Transverse colon (tissue), 4 donors: ENCODE measurements at regions not wholly inside any gene's neighbourhood (a gene's known extent, or its start where the extent isn't known, plus 50 kb on each side); places are given as distances from the start of the nearest gene placed in this dataset.

ENCODE experiments used
- DNase-seq: peaks from one replicate; pipeline ENCODE4 v3.0.0-alpha.2; 2019
- H3K27ac ChIP-seq, 4 donors: fragments of 200-600 bp; sonication (generic); 2 replicates each; pipeline ENCODE4 v1.5.1; 2016 to 2018; ENCODE audit warnings: inconsistent platforms in 4 of 4
- H3K27me3 ChIP-seq: fragments of 200-600 bp; sonication (generic); 2 replicates; pipeline ENCODE4 v1.5.1; 2017; ENCODE audit warnings: inconsistent platforms
- H3K36me3 ChIP-seq, 4 donors: fragments of 200-600 bp; sonication (generic); 2 replicates each; pipeline ENCODE4 v1.5.1; 2017 to 2019; ENCODE audit warnings: inconsistent platforms in 4 of 4
- H3K4me1 ChIP-seq, 4 donors: fragments of 200-600 bp; sonication (generic); 2 replicates each; pipeline ENCODE4 v1.5.1; 2017 to 2020; ENCODE audit warnings: inconsistent platforms in 4 of 4
- H3K4me3 ChIP-seq, 4 donors: fragments of 200-600 bp; sonication (generic); 1 replicate in 1 of 4; 2 replicates in 3 of 4; pipeline versions ENCODE4 v1.5.1 to v1.6.1; 2017 to 2019; ENCODE audit warnings: inconsistent platforms in 4 of 4
- H3K9me3 ChIP-seq, 2 donors: fragments of 200-600 bp; sonication (generic); 2 replicates each; pipeline ENCODE4 v1.5.1; 2017 to 2019; ENCODE audit warnings: inconsistent platforms in 2 of 2
- EP300 ChIP-seq: sonication (generic); formaldehyde crosslinking; IDR thresholded peaks from one replicate; pipeline ENCODE4 v1.6.1; 2017; ENCODE audit warnings: antibody characterized with exemption, low read depth
- POLR2A ChIP-seq: fragments of 450-650 bp; IDR thresholded peaks from one replicate; pipeline ENCODE4 v1.6.1; 2016; ENCODE audit warnings: antibody characterized with exemption, mild to moderate bottlenecking, moderate library complexity
- POLR2AphosphoS5 ChIP-seq, 3 donors: sonication (generic); formaldehyde crosslinking; IDR thresholded peaks; one replicate each; pipeline ENCODE4 v1.6.1; 2016; ENCODE audit warnings: antibody characterized with exemption in 3 of 3
- WGBS, 2 donors: methylation state at CpG; one replicate each; pipeline ENCODE4 v1.1.5; 2018; ENCODE audit warnings: low coverage in 1 of 2; 5-methylcytosine and 5-hydroxymethylcytosine counted together
- in situ Hi-C, 4 donors: fragments of 200-750 bp; cut with MboI; loops; one replicate each; pipeline versions ENCODE4 v1.15.0 to v1.15.1; 2017; ENCODE audit warnings: low sequenced_read_pairs in 3 of 4, low pct_ligation_motif_present in 1 of 4, low pct_unique_long_range_greater_than_20kb in 1 of 4
- intact Hi-C: fragments of 100-400 bp; cut with DNase I; formaldehyde crosslinking; loops from one replicate; pipeline ENCODE4 v1.15.1; 2023; ENCODE audit warnings: low total_unique reads
- TF ChIP-seq, protein P1 (sequence below), 5 experiments: fragments of 200-600 bp in 3 of 5; fragments of 450-650 bp in 2 of 5; sonication (generic) in 3 of 5; IDR thresholded peaks; 1 replicate in 2 of 5; 2 replicates in 3 of 5; pipeline ENCODE4 v1.5.1; 2016 to 2017; ENCODE audit warnings: antibody characterized with exemption in 5 of 5, inconsistent platforms in 3 of 5, mild to moderate bottlenecking in 2 of 5, moderate library complexity in 1 of 5

DNA sequence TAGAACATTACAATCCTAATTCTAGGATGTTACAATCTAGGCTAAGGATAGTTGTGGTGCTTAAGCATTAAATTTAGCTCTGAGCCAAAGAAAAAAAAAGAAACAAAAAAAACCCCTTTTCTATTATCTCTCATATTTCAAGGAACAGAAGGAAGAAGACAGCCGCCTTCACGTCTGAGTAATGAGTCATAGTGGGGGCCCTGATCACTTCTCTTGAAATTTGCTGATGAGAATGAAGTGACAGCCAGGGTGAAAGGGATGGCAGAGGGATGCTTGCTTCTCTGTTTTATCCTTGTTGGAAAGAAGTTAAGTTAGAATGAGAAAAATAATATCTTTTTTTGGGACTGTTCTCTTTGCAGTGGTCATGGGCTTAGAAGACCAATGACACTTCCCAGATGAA is 82.6 kb upstream of the MPHOSPH6 start:
- no peak overlapping the region for H3K4me3 ChIP-seq
- TF ChIP-seq EP300 (no peak), POLR2A (no peak), POLR2AphosphoS5 (IDR thresholded peaks at IDR 0.05) (no peak)
- TF ChIP-seq, protein P1, sequence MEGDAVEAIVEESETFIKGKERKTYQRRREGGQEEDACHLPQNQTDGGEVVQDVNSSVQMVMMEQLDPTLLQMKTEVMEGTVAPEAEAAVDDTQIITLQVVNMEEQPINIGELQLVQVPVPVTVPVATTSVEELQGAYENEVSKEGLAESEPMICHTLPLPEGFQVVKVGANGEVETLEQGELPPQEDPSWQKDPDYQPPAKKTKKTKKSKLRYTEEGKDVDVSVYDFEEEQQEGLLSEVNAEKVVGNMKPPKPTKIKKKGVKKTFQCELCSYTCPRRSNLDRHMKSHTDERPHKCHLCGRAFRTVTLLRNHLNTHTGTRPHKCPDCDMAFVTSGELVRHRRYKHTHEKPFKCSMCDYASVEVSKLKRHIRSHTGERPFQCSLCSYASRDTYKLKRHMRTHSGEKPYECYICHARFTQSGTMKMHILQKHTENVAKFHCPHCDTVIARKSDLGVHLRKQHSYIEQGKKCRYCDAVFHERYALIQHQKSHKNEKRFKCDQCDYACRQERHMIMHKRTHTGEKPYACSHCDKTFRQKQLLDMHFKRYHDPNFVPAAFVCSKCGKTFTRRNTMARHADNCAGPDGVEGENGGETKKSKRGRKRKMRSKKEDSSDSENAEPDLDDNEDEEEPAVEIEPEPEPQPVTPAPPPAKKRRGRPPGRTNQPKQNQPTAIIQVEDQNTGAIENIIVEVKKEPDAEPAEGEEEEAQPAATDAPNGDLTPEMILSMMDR (IDR thresholded peaks at IDR 0.05), result no peak
- DNase-seq, result no peak
- no peak overlapping the region for H3K27ac ChIP-seq
- H3K4me1 ChIP-seq, result no peaks in the 10 kb centered on the region
- no peaks in the 10 kb centered on the region for H3K27me3 ChIP-seq
- WGBS, 2 donors, result 58 to 59% methylated on average over 2 of the region's 2 CpGs
- in situ Hi-C loops, result loop anchor here in 2 of 4 donors (25.0 kb wide), 2 partner anchors 335 to 960 kb away; no protein-coding TSS in a partner anchor
- intact Hi-C loops, result no loop called here
- no peaks in the 10 kb centered on the region for H3K36me3 ChIP-seq
- H3K9me3 ChIP-seq, result no peaks in the 10 kb centered on the region

DNA sequence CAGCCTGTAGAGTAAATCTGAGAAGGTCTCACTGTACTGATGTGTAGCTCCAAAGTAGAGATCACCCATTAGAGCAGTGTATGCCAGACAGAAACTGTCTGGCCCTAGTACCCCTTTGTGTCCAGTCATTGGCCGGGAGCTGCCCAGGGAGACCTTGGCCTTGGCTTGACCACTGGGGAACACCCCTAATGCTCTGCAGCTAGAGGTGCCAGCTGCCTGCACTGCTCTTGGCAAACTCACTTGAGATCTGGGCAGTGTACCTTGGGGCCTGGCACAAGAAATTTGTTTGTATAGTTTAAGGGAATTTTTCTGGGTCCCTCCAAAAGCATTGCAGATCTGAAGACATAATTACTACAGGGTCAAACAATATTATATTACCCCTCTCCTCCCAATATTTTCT is 78.7 kb upstream of the MPHOSPH6 start:
- no peaks in the 10 kb centered on the region for H3K36me3 ChIP-seq
- TF ChIP-seq, protein P1 (IDR thresholded peaks at IDR 0.05), result no peak
- TF ChIP-seq EP300 (no peak), POLR2A (no peak), POLR2AphosphoS5 (IDR thresholded peaks at IDR 0.05) (no peak)
- intact Hi-C loops, result no loop called here
- H3K27ac ChIP-seq, result no peak overlapping the region
- WGBS, 2 donors, result 53% methylated on average over 1 of the region's 1 CpG; no CpG with 5 or more reads in 1 of the 2 donors
- peaks cover 0 to 5% of the 10 kb centered on the region in 2 donors for H3K9me3 ChIP-seq
- H3K27me3 ChIP-seq, result no peaks in the 10 kb centered on the region
- in situ Hi-C loops, result loop anchor here in 3 of 4 donors (25.0 kb wide), 2 partner anchors 211 to 311 kb away; partner anchors contain the start of gene HSD17B2 (in 1 of the 3)
- DNase-seq, result no peak
- H3K4me3 ChIP-seq, result no peak overlapping the region
- no peaks in the 10 kb centered on the region for H3K4me1 ChIP-seq

DNA sequence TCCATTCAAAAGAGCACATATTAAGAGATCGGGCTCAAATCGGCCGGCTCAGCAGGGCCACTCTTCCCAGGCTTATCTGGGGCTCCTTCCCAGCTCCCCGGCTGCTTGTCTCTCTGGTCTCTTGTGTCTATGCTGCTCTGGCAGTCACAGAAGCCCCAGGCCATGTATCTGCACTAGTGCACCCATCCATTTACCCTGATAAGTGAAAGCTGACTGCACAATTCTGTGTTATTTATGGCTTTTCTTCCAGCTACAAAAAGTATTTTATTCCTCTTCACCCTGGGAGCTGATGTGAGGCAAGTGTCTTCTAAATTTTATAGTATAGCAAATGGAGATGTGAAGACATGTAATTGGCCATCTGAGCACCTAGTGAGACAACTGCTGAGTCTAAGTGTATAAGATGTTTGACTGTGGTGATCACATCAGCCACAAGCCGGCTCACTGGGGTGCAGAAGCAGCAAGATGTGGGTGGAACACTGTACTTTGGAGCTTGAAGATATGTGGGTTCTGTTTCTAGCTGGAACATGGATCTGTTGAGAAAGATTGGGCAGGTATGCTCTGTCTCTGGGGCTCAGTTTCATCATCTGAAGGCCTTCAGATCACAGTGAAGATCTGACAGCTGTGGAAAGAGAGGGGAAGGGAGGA is 78.1 kb upstream of the MPHOSPH6 start:
- no peak overlapping the region for H3K4me3 ChIP-seq
- intact Hi-C loops, result no loop called here

DNA sequence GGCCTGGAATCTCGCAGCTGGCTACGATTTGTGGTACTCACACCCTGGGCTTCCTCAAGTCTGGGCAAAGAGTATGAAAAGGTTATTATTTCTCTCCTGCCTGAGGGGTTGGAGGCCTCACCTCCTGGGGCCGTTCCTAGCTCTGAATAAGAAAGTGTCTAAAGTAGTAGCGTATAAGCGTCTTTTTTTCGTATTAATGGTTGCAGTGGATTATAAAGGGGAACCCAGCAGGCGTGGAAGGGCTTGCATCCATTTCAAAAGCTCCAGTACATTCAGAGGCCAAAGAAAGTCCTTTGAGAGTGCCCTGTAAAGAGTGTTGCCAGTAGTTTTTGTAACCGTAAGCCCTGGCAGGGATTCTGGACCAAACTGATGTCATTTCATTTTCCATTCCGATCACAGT is 72.2 kb upstream of the MPHOSPH6 start:
- Histone ChIP-seq H3K4me3 (no peak overlapping the region), H3K27me3 (peaks cover 4% of the 10 kb centered on the region), H3K27ac (no peak overlapping the region), H3K36me3 (no peaks in the 10 kb centered on the region), H3K4me1 (no peaks in the 10 kb centered on the region), H3K9me3 (peaks cover 0 to 5% of the 10 kb centered on the region in 2 donors)
- in situ Hi-C loops (loop anchor here in 3 of 4 donors (25.0 kb wide), 2 partner anchors 205 to 305 kb away; partner anchors contain the start of gene HSD17B2 (in 1 of the 3)), intact Hi-C loops (no loop called here)
- DNase-seq, result no peak
- 87 to 90% methylated on average over 3 to 9 of the region's 9 CpGs for WGBS, 2 donors
- no peak for TF ChIP-seq POLR2AphosphoS5 (IDR thresholded peaks at IDR 0.05)
- no peak for TF ChIP-seq POLR2A
- TF ChIP-seq, protein P1 (IDR thresholded peaks at IDR 0.05), result no peak
- TF ChIP-seq EP300, result no peak

More for the DNA sequence above, 78.1 kb upstream of the MPHOSPH6 start:
- H3K36me3 ChIP-seq, result no peaks in the 10 kb centered on the region
- DNase-seq, result no peak
- H3K27ac ChIP-seq, result no peak overlapping the region
- H3K27me3 ChIP-seq, result no peaks in the 10 kb centered on the region
- no peaks in the 10 kb centered on the region for H3K4me1 ChIP-seq
- 74 to 95% methylated on average over 4 to 5 of the region's 5 CpGs for WGBS, 2 donors
- TF ChIP-seq EP300 (no peak), POLR2AphosphoS5 (IDR thresholded peaks at IDR 0.05) (no peak), POLR2A (no peak)
- TF ChIP-seq, protein P1 (IDR thresholded peaks at IDR 0.05), result no peak
- in situ Hi-C loops, result loop anchor here in 3 of 4 donors (25.0 kb wide), 2 partner anchors 211 to 311 kb away; partner anchors contain the start of gene HSD17B2 (in 1 of the 3)
- peaks cover 0 to 5% of the 10 kb centered on the region in 2 donors for H3K9me3 ChIP-seq
